Endodermal cell (in vitro differentiated cells): ENCODE measurements at regions not wholly inside any gene's neighbourhood (a gene's known extent, or its start where the extent isn't known, plus 50 kb on each side); places are given as distances from the start of the nearest gene placed in this dataset.

Experiments
- DNase-seq: peaks from one replicate; pipeline ENCODE4 v3.0.0-alpha.2; 2017
- H3K27ac ChIP-seq: 2 replicates; pipeline ENCODE4 v1.5.1; 2013; ENCODE audit warnings: mild to moderate bottlenecking, low read depth, low read length, moderate library complexity
- H3K27me3 ChIP-seq: 2 replicates; pipeline ENCODE4 v1.6.1; 2013; ENCODE audit warnings: mild to moderate bottlenecking, low read length, moderate library complexity; ENCODE audit not compliant: insufficient read depth, control insufficient read depth, poor library complexity, severe bottlenecking
- H3K36me3 ChIP-seq: 2 replicates; pipeline ENCODE4 v1.7.0; 2013; ENCODE audit warnings: mild to moderate bottlenecking, low read length, moderate library complexity; ENCODE audit not compliant: control insufficient read depth, insufficient read depth
- H3K4me1 ChIP-seq: one replicate; pipeline ENCODE4 v1.7.0; 2013; ENCODE audit warnings: low read length; ENCODE audit not compliant: control insufficient read depth, insufficient read depth
- H3K4me3 ChIP-seq: 2 replicates; pipeline ENCODE4 v1.5.1; 2013; ENCODE audit warnings: mild to moderate bottlenecking, low read length, moderate library complexity
- H3K9ac ChIP-seq: 2 replicates; pipeline ENCODE4 v1.6.1; 2013; ENCODE audit warnings: mild to moderate bottlenecking, low read length, moderate library complexity; ENCODE audit not compliant: poor library complexity, severe bottlenecking; ENCODE audit errors: extremely low read depth
- H3K9me3 ChIP-seq: 2 replicates; pipeline ENCODE4 v1.6.1; 2013; ENCODE audit warnings: mild to moderate bottlenecking, low read length, moderate library complexity; ENCODE audit not compliant: control insufficient read depth
- H3K27ac Mint-ChIP-seq: 2 replicates; pipeline ENCODE4 v1.8.0; 2020; ENCODE audit warnings: mixed read lengths
- H3K27me3 Mint-ChIP-seq: 2 replicates; pipeline ENCODE4 v1.8.0; 2021; ENCODE audit warnings: mild to moderate bottlenecking, mixed read lengths; ENCODE audit not compliant: insufficient read depth
- H3K36me3 Mint-ChIP-seq: 2 replicates; pipeline ENCODE4 v1.8.0; 2020; ENCODE audit warnings: low read depth, mixed read lengths
- H3K4me1 Mint-ChIP-seq: 2 replicates; pipeline ENCODE4 v1.8.0; 2020; ENCODE audit warnings: mixed read lengths
- H3K4me3 Mint-ChIP-seq: 2 replicates; pipeline ENCODE4 v1.8.0; 2020; ENCODE audit warnings: mild to moderate bottlenecking, moderate library complexity, mixed read lengths
- H3K9me3 Mint-ChIP-seq: 2 replicates; pipeline ENCODE4 v1.8.0; 2020; ENCODE audit warnings: mild to moderate bottlenecking, mixed read lengths
- CTCF ChIP-seq: fragments of 200-600 bp; sonication (generic); conservative IDR thresholded peaks from 2 replicates; pipeline ENCODE4 v1.5.0; 2021; ENCODE audit warnings: antibody characterized with exemption, mild to moderate bottlenecking
- WGBS, 2 experiments: methylation state at CpG; one replicate each; pipeline versions ENCODE4 v1.1.5 to v1.1.7; 2013; ENCODE audit warnings: missing lambda C conversion rate in 2 of 2, mixed read lengths in 1 of 2; ENCODE audit not compliant: insufficient coverage in 1 of 2, insufficient read length in 1 of 2; 5-methylcytosine and 5-hydroxymethylcytosine counted together

GRCh38 chr17:418421-418751 is 65.8 kb upstream of the RPH3AL start:
- Mint-ChIP-seq H3K27me3 (peaks cover 3% of the 10 kb centered on the region), H3K4me1 (peaks cover 18% of the 10 kb centered on the region), H3K27ac (no peak overlapping the region), H3K9me3 (peaks cover 1% of the 10 kb centered on the region), H3K36me3 (peaks cover 5% of the 10 kb centered on the region), H3K4me3 (no peak overlapping the region)
- TF ChIP-seq CTCF = no peak
- DNase-seq = no peak
- peaks cover 5% of the 10 kb centered on the region for H3K9me3 ChIP-seq
- no peak overlapping the region for H3K9ac ChIP-seq
- no peak overlapping the region for H3K27ac ChIP-seq
- H3K4me1 ChIP-seq = peaks cover 3% of the 10 kb centered on the region
- H3K27me3 ChIP-seq = no peaks in the 10 kb centered on the region
- WGBS, 2 experiments = 93% methylated on average over 4 to 8 of the region's 8 CpGs
- no peak overlapping the region for H3K4me3 ChIP-seq
- peaks cover 10% of the 10 kb centered on the region for H3K36me3 ChIP-seq

- peaks cover 1% of the 10 kb centered on the region for H3K9me3 Mint-ChIP-seq
- H3K36me3 ChIP-seq = peaks cover 10% of the 10 kb centered on the region
- H3K36me3 Mint-ChIP-seq = peaks cover 5% of the 10 kb centered on the region
- no peak for TF ChIP-seq CTCF
- 93 to 94% methylated on average over 13 to 16 of the region's 16 CpGs for WGBS, 2 experiments
- H3K27ac Mint-ChIP-seq = no peak overlapping the region
- no peak overlapping the region for H3K9ac ChIP-seq
- H3K9me3 ChIP-seq = peaks cover 5% of the 10 kb centered on the region
- H3K4me1 Mint-ChIP-seq = peaks cover 15% of the 10 kb centered on the region
- no peaks in the 10 kb centered on the region for H3K27me3 ChIP-seq
- no peak for DNase-seq
- H3K4me3 ChIP-seq = no peak overlapping the region
- no peak overlapping the region for H3K27ac ChIP-seq
- peaks cover 3% of the 10 kb centered on the region for H3K27me3 Mint-ChIP-seq
- H3K4me3 Mint-ChIP-seq = no peak overlapping the region
- H3K4me1 ChIP-seq = peaks cover 3% of the 10 kb centered on the region
Measured at GRCh38 chr17:417691-418420, 65.2 kb upstream of the RPH3AL start.

GRCh38 chr17:416293-417206 is 63.9 kb upstream of the RPH3AL start:
- H3K36me3 Mint-ChIP-seq = peaks cover 5% of the 10 kb centered on the region
- peak; percentile 23 for TF ChIP-seq CTCF
- peaks cover 5% of the 10 kb centered on the region for H3K4me1 Mint-ChIP-seq
- peaks cover 10% of the 10 kb centered on the region for H3K36me3 ChIP-seq
- no peak overlapping the region for H3K4me3 Mint-ChIP-seq
- H3K27ac ChIP-seq = no peak overlapping the region
- H3K27me3 ChIP-seq = no peaks in the 10 kb centered on the region
- H3K9me3 Mint-ChIP-seq = peaks cover 1% of the 10 kb centered on the region
- H3K4me3 ChIP-seq = no peak overlapping the region
- H3K9me3 ChIP-seq = peaks cover 5% of the 10 kb centered on the region
- no peaks in the 10 kb centered on the region for H3K4me1 ChIP-seq
- 92 to 95% methylated on average over 16 to 23 of the region's 23 CpGs for WGBS, 2 experiments
- H3K27me3 Mint-ChIP-seq = peaks cover 3% of the 10 kb centered on the region
- no peak overlapping the region for H3K27ac Mint-ChIP-seq
- DNase-seq = no peak
- H3K9ac ChIP-seq = no peak overlapping the region
